CD4-positive, alpha-beta T cell treated with Interferon gamma for 1 hour (primary cell): ENCODE measurements at regions not wholly inside any gene's neighbourhood (a gene's known extent, or its start where the extent isn't known, plus 50 kb on each side); places are given as distances from the start of the nearest gene placed in this dataset.

ENCODE experiments used
- DNase-seq: peaks from one replicate; pipeline ENCODE4 v3.0.0-alpha.2; 2020

GRCh38 chr12:28885928-28886327, 263.1 kb upstream of the FAR2 start:
- no peak for DNase-seq

- no peak for DNase-seq
Measured at GRCh38 chr12:28887461-28887990, 261.6 kb upstream of the FAR2 start.

GRCh38 chr12:28890664-28891063, 258.4 kb upstream of the FAR2 start:
- no peak for DNase-seq

- no peak for DNase-seq
Measured at GRCh38 chr12:28891126-28891525, 258.0 kb upstream of the FAR2 start.

- no peak for DNase-seq
Measured at GRCh38 chr12:28893365-28893764, 255.7 kb upstream of the FAR2 start.

GRCh38 chr12:28893856-28894255, 255.2 kb upstream of the FAR2 start:
- DNase-seq, result no peak

- no peak for DNase-seq
Measured at GRCh38 chr12:28896421-28896820, 252.7 kb upstream of the FAR2 start.

GRCh38 chr12:28898038-28898437, 251.0 kb upstream of the FAR2 start:
- no peak for DNase-seq

- DNase-seq, result no peak
Measured at GRCh38 chr12:28899951-28900350, 249.1 kb upstream of the FAR2 start.

GRCh38 chr12:28905220-28905955, 243.7 kb upstream of the FAR2 start:
- DNase-seq, result no peak

- no peak for DNase-seq
Measured at GRCh38 chr12:28908646-28909045, 240.4 kb upstream of the FAR2 start.

GRCh38 chr12:28909291-28909690, 239.8 kb upstream of the FAR2 start:
- no peak for DNase-seq

- no peak for DNase-seq
Measured at GRCh38 chr12:28925719-28926376, 223.2 kb upstream of the FAR2 start.

GRCh38 chr12:28930704-28931103, 218.4 kb upstream of the FAR2 start:
- no peak for DNase-seq

- no peak for DNase-seq
Measured at GRCh38 chr12:28933176-28933575, 215.9 kb upstream of the FAR2 start.

- no peak for DNase-seq
Measured at GRCh38 chr12:28933864-28934527, 215.1 kb upstream of the FAR2 start.

GRCh38 chr12:28936221-28936620, 212.9 kb upstream of the FAR2 start:
- DNase-seq, result no peak

- DNase-seq, result no peak
Measured at GRCh38 chr12:28936711-28937110, 212.4 kb upstream of the FAR2 start.

- no peak for DNase-seq
Measured at GRCh38 chr12:28937196-28937595, 211.9 kb upstream of the FAR2 start.

GRCh38 chr12:28938056-28938455, 211.0 kb upstream of the FAR2 start:
- DNase-seq, result no peak

- DNase-seq, result no peak
Measured at GRCh38 chr12:28938581-28939235, 210.4 kb upstream of the FAR2 start.

- no peak for DNase-seq
Measured at GRCh38 chr12:28939427-28939826, 209.7 kb upstream of the FAR2 start.

- no peak for DNase-seq
Measured at GRCh38 chr12:28941248-28941647, 207.8 kb upstream of the FAR2 start.
